H1 (cell line): ENCODE measurements at regions not wholly inside any gene's neighbourhood (a gene's known extent, or its start where the extent isn't known, plus 50 kb on each side); places are given as distances from the start of the nearest gene placed in this dataset.

ENCODE experiments used
- E2F6 ChIP-seq: IDR thresholded peaks from 2 replicates; pipeline ENCODE4 v1.6.1; 2012; ENCODE audit warnings: inconsistent platforms
- RFX5 ChIP-seq: IDR thresholded peaks from 2 replicates; pipeline ENCODE4 v1.6.1; 2011; ENCODE audit warnings: low read depth, low read length, improper control_type of control experiment, borderline replicate concordance
- SIRT6 ChIP-seq: IDR thresholded peaks from one replicate; pipeline ENCODE4 v1.7.1; 2012; ENCODE audit warnings: low read length, inconsistent platforms

- TF ChIP-seq SIRT6 (no peak), E2F6 (no peak), RFX5 (no peak)
Measured at GRCh38 chr10:4658777-4659176, 167.2 kb upstream of the AKR1E2 start (continued).
